HepG2 (cell line): ENCODE measurements at regions not wholly inside any gene's neighbourhood (a gene's known extent, or its start where the extent isn't known, plus 50 kb on each side); places are given as distances from the start of the nearest gene placed in this dataset.

Experiments
- ATAC-seq: fragments of 200-7000 bp; cut with Tn5 transposase; 3 replicates; pipeline ENCODE4 v1.9.1; 2020; ENCODE audit warnings: mild to moderate bottlenecking, moderate library complexity
- BruUV-seq: library from RNA; stranded (reverse); fragments of 400-500 nt; replicated peaks from 2 replicates; lab custom pipeline; 2021; lab: Mats Ljungman, UMichigan
- CTCF ChIA-PET: fragments of 300-600 bp; formaldehyde crosslinking; extraction: SDS; loops from one replicate; lab custom pipeline; 2021; ENCODE audit warnings: low total read pairs, inconsistent platforms, low intra/inter-chr PET ratio; lab: Yijun Ruan, JAX
- POLR2A ChIA-PET: fragments of 350-600 bp; sonication (Branson Sonifier 250); formaldehyde crosslinking; loops from one replicate; lab custom pipeline; 2020; ENCODE audit warnings: antibody characterized with exemption, inconsistent platforms; lab: Yijun Ruan, JAX
- DNase-seq: peaks from one replicate; pipeline ENCODE4 v3.0.0-alpha.2; 2015; ENCODE audit warnings: low spot score
- FAIRE-seq: peaks from 3 replicates; lab custom pipeline; 2011; peaks lifted over from hg19 to GRCh38; lab: Jason Lieb, UNC
- H2AFZ ChIP-seq: one replicate; pipeline ENCODE4 v1.6.1; 2011; ENCODE audit warnings: low read length, inconsistent platforms
- H3K27ac ChIP-seq: fragments of 300-600 bp; 3 replicates; pipeline ENCODE4 v1.8.0; 2011; ENCODE audit warnings: mixed run types, mild to moderate bottlenecking, mixed read lengths, low read length, inconsistent platforms; ENCODE audit not compliant: insufficient read depth; ENCODE audit errors: extremely low read length
- H3K27me3 ChIP-seq, 2 experiments: fragments of 200-600 bp in 1 of 2; 2 replicates in 1 of 2; 3 replicates in 1 of 2; pipeline versions ENCODE4 v1.6.0 to v1.8.0; 2011; ENCODE audit warnings: low read length in 2 of 2, mild to moderate bottlenecking in 2 of 2, moderate library complexity in 2 of 2, inconsistent platforms in 1 of 2; ENCODE audit not compliant: insufficient read depth in 2 of 2, control insufficient read depth in 1 of 2
- H3K36me3 ChIP-seq, 2 experiments: fragments of 200-600 bp in 1 of 2; replicated peaks in 1 of 2; 2 replicates in 1 of 2; 3 replicates in 1 of 2; pipeline versions ENCODE4 v1.5.1 to v1.8.0; 2011; ENCODE audit warnings: low read length in 2 of 2, inconsistent platforms in 1 of 2; ENCODE audit not compliant: insufficient read depth in 2 of 2, control insufficient read depth in 1 of 2
- H3K4me1 ChIP-seq: 2 replicates; pipeline ENCODE4 v1.5.1; 2012; ENCODE audit warnings: low read length, inconsistent platforms; ENCODE audit not compliant: insufficient read depth
- H3K4me2 ChIP-seq: 2 replicates; pipeline ENCODE4 v1.6.0; 2011; ENCODE audit warnings: low read depth, low read length, inconsistent platforms
- H3K4me3 ChIP-seq, 3 experiments: fragments of 200-600 bp in 1 of 3; sonication (generic), shearing (Covaris generic) in 1 of 3; replicated peaks in 1 of 3; 2 replicates each; pipeline ENCODE4 v1.5.1; 2011 to 2016; ENCODE audit warnings: low read length in 3 of 3, inconsistent platforms in 2 of 3, low read depth in 2 of 3, mild to moderate bottlenecking in 2 of 3, control low read depth in 1 of 3, mixed read lengths in 1 of 3; ENCODE audit not compliant: insufficient read depth in 1 of 3
- H3K79me2 ChIP-seq: one replicate; pipeline ENCODE4 v1.6.1; 2011; ENCODE audit warnings: low read length, inconsistent platforms; ENCODE audit not compliant: insufficient read depth
- H3K9ac ChIP-seq: 2 replicates; pipeline ENCODE4 v1.6.0; 2011; ENCODE audit warnings: mild to moderate bottlenecking, low read depth, low read length, inconsistent platforms; ENCODE audit not compliant: insufficient read depth
- H3K9me3 ChIP-seq: 2 replicates; pipeline ENCODE4 v1.5.1; 2012; ENCODE audit warnings: mild to moderate bottlenecking, low read length
- H4K20me1 ChIP-seq: 2 replicates; pipeline ENCODE4 v1.6.0; 2011; ENCODE audit warnings: inconsistent platforms, mild to moderate bottlenecking, low read length, moderate library complexity; ENCODE audit not compliant: insufficient read depth
- BCL3 ChIP-seq: sonication (generic); formaldehyde crosslinking; IDR thresholded peaks from 2 replicates; pipeline ENCODE4 v1.5.1; 2020; ENCODE audit warnings: mild to moderate bottlenecking, missing genetic modification reagents, moderate library complexity
- FLYWCH1 ChIP-seq: sonication (generic); formaldehyde crosslinking; IDR thresholded peaks from 2 replicates; pipeline ENCODE4 v1.8.1; 2023; ENCODE audit warnings: mild to moderate bottlenecking, missing genetic modification reagents
- GTF2F1 ChIP-seq: fragments of 150-350 bp; IDR thresholded peaks from 2 replicates; pipeline ENCODE4 v1.6.1; 2014; ENCODE audit warnings: low read length
- POGZ ChIP-seq: sonication (generic); formaldehyde crosslinking; IDR thresholded peaks from 2 replicates; pipeline ENCODE4 v1.4.0; 2020; ENCODE audit warnings: mild to moderate bottlenecking, missing genetic modification reagents
- SAFB2 ChIP-seq: sonication (generic); formaldehyde crosslinking; IDR thresholded peaks from 2 replicates; pipeline ENCODE4 v1.5.1; 2020; ENCODE audit warnings: missing genetic modification reagents, low read depth, mild to moderate bottlenecking, borderline replicate concordance
- SIX4 ChIP-seq: sonication (generic); formaldehyde crosslinking; IDR thresholded peaks from 2 replicates; pipeline ENCODE4 v1.4.0; 2020; ENCODE audit warnings: missing genetic modification reagents
- STAG1 ChIP-seq: sonication (generic); formaldehyde crosslinking; IDR thresholded peaks from 2 replicates; pipeline ENCODE4 v1.4.0; 2020; ENCODE audit warnings: missing genetic modification reagents
- ZBTB42 ChIP-seq: sonication (generic); formaldehyde crosslinking; IDR thresholded peaks from 2 replicates; pipeline ENCODE4 v1.5.0; 2020; ENCODE audit warnings: mild to moderate bottlenecking, missing genetic modification reagents
- ZNF296 ChIP-seq: sonication (generic); formaldehyde crosslinking; conservative IDR thresholded peaks from 2 replicates; pipeline ENCODE4 v1.5.0; 2020; ENCODE audit warnings: mild to moderate bottlenecking, missing genetic modification reagents
- WGBS: methylation state at CpG from one replicate; pipeline ENCODE4 v1.1.6; 2017; ENCODE audit warnings: low lambda C conversion rate; 5-methylcytosine and 5-hydroxymethylcytosine counted together
- in situ Hi-C: cut with HindIII; loops from 2 replicates; pipeline ENCODE4 v1.10.0; 2017; ENCODE audit warnings: low pct_unique_long_range_greater_than_20kb; ENCODE audit not compliant: extremely low pct_ligation_motif_present
- intact Hi-C: fragments of 100-400 bp; cut with micrococcal nuclease; formaldehyde crosslinking; loops from one replicate; pipeline ENCODE4 v1.10.0; 2022; ENCODE audit not compliant: unreplicated experiment
- TF ChIP-seq, protein P1 (sequence below): fragments of 450-650 bp; IDR thresholded peaks from 2 replicates; pipeline ENCODE4 v1.6.1; 2017; ENCODE audit warnings: mild to moderate bottlenecking
- TF ChIP-seq, protein P2 (sequence below): sonication (generic); formaldehyde crosslinking; IDR thresholded peaks from 2 replicates; pipeline ENCODE4 v1.4.0; 2020; ENCODE audit warnings: missing genetic modification reagents

- TF ChIP-seq, protein P1, sequence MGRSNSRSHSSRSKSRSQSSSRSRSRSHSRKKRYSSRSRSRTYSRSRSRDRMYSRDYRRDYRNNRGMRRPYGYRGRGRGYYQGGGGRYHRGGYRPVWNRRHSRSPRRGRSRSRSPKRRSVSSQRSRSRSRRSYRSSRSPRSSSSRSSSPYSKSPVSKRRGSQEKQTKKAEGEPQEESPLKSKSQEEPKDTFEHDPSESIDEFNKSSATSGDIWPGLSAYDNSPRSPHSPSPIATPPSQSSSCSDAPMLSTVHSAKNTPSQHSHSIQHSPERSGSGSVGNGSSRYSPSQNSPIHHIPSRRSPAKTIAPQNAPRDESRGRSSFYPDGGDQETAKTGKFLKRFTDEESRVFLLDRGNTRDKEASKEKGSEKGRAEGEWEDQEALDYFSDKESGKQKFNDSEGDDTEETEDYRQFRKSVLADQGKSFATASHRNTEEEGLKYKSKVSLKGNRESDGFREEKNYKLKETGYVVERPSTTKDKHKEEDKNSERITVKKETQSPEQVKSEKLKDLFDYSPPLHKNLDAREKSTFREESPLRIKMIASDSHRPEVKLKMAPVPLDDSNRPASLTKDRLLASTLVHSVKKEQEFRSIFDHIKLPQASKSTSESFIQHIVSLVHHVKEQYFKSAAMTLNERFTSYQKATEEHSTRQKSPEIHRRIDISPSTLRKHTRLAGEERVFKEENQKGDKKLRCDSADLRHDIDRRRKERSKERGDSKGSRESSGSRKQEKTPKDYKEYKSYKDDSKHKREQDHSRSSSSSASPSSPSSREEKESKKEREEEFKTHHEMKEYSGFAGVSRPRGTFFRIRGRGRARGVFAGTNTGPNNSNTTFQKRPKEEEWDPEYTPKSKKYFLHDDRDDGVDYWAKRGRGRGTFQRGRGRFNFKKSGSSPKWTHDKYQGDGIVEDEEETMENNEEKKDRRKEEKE = no peak
- TF ChIP-seq ZNF296 (CRISPR knock-in tag) = no peak
These were observed 372.9 kb upstream of the LMCD1 start (continued) for GRCh38 chr3:8128686-8129085.

DNA sequence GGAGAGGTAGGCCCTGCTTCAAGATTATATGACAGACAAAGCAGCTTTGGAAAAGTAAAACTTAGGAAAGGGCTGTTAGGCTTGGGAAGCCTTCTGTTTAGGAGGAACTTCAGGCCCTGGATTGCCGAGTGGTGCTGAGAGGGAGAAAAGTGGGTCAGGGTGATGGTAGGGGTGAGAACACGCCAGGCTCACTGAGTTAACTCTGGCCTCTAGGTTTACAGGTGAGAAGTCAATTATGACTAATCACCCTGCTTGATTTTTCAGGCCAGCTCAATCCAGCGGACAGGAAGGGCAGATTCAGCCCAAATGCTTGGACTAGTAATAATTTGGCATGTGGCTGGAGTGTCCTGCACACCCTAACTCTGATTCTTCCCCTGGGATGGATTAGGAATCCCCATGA, 365.1 kb upstream of the LMCD1 start:
- H3K4me2 ChIP-seq = no peak overlapping the region
- peaks cover 0 to 4% of the 10 kb centered on the region in 2 experiments; a peak in 2 of 5 replicates for H3K27me3 ChIP-seq
- no peak for TF ChIP-seq FLYWCH1 (CRISPR knock-in tag)
- TF ChIP-seq BCL3 (CRISPR knock-in tag) = no peak
- TF ChIP-seq SAFB2 = no peak
- TF ChIP-seq STAG1 (CRISPR knock-in tag) = no peak
- no peak for TF ChIP-seq SIX4 (CRISPR knock-in tag)
- TF ChIP-seq ZBTB42 (CRISPR knock-in tag) = no peak
- TF ChIP-seq, protein P2, sequence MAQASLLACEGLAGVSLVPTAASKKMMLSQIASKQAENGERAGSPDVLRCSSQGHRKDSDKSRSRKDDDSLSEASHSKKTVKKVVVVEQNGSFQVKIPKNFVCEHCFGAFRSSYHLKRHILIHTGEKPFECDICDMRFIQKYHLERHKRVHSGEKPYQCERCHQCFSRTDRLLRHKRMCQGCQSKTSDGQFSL (CRISPR knock-in tag) = no peak
- TF ChIP-seq POGZ = no peak
- TF ChIP-seq GTF2F1 = no peak
- TF ChIP-seq, all 625 proteins: peak for 0
- CTCF ChIA-PET = no interaction called here
- FAIRE-seq (no peak), DNase-seq (no peak), ATAC-seq (no peak)
- in situ Hi-C loops (no loop called here), intact Hi-C loops (no loop called here)
- H4K20me1 ChIP-seq = no peaks in the 10 kb centered on the region
- no TSS peak for BruUV-seq
- 2% methylated on average over 3 of the region's 3 CpGs for WGBS
- no peak overlapping the region for H3K27ac ChIP-seq
- H3K4me3 ChIP-seq = no peak overlapping the region
- H2AFZ ChIP-seq = no peak overlapping the region
- no peaks in the 10 kb centered on the region for H3K36me3 ChIP-seq
- no peaks in the 10 kb centered on the region for H3K4me1 ChIP-seq
- no peak overlapping the region for H3K9ac ChIP-seq
- no peaks in the 10 kb centered on the region for H3K79me2 ChIP-seq
- POLR2A ChIA-PET = no interaction called here
- H3K9me3 ChIP-seq = no peaks in the 10 kb centered on the region
